Thymus (tissue), 11 donors: ENCODE measurements at regions not wholly inside any gene's neighbourhood (a gene's known extent, or its start where the extent isn't known, plus 50 kb on each side); places are given as distances from the start of the nearest gene placed in this dataset.

Source experiments
- DNase-seq, 9 donors: peaks; one replicate each; pipeline ENCODE4 v3.0.0-alpha.2; 2013; ENCODE audit warnings: low spot score in 9 of 9, low read depth in 6 of 9, missing footprints in 1 of 9
- H3K27ac ChIP-seq, 2 donors: one replicate each; pipeline ENCODE4 v1.5.1; 2013; ENCODE audit warnings: control low read depth in 1 of 2, low read depth in 1 of 2, low read length in 1 of 2, mild to moderate bottlenecking in 1 of 2, moderate library complexity in 1 of 2
- H3K27me3 ChIP-seq, 2 donors: one replicate each; pipeline ENCODE4 v1.5.1; 2013; ENCODE audit warnings: low read length in 1 of 2; ENCODE audit not compliant: control insufficient read depth in 2 of 2, insufficient read depth in 1 of 2
- H3K36me3 ChIP-seq, 2 donors: one replicate each; pipeline ENCODE4 v1.5.1; 2013; ENCODE audit warnings: low read length in 1 of 2, mild to moderate bottlenecking in 1 of 2, moderate library complexity in 1 of 2; ENCODE audit not compliant: control insufficient read depth in 2 of 2, insufficient read depth in 2 of 2
- H3K4me1 ChIP-seq, 2 donors: one replicate each; pipeline ENCODE4 v1.5.1; 2013; ENCODE audit warnings: low read length in 2 of 2; ENCODE audit not compliant: control insufficient read depth in 2 of 2, insufficient read depth in 2 of 2
- H3K4me3 ChIP-seq, 2 donors: one replicate each; pipeline ENCODE4 v1.5.1; 2013; ENCODE audit warnings: low read length in 2 of 2, control low read depth in 1 of 2, mild to moderate bottlenecking in 1 of 2
- H3K9me3 ChIP-seq, 2 donors: one replicate each; pipeline ENCODE4 v1.5.1; 2013; ENCODE audit warnings: low read length in 1 of 2, mild to moderate bottlenecking in 1 of 2; ENCODE audit not compliant: control insufficient read depth in 2 of 2, insufficient read depth in 1 of 2
- WGBS: extraction: QIAGEN DNeasy Blood & Tissue Kit; methylation state at CpG from one replicate; pipeline ENCODE4 v1.1.7; 2013; 5-methylcytosine and 5-hydroxymethylcytosine counted together
- donor health status: healthy.

- no peaks in the 10 kb centered on the region for H3K9me3 ChIP-seq
- WGBS, result 89% methylated on average over 1 of the region's 1 CpG
- H3K27me3 ChIP-seq, result no peaks in the 10 kb centered on the region
- H3K36me3 ChIP-seq, result no peaks in the 10 kb centered on the region
- no peak overlapping the region for H3K4me3 ChIP-seq
- no peak overlapping the region for H3K27ac ChIP-seq
- H3K4me1 ChIP-seq, result no peaks in the 10 kb centered on the region
- DNase-seq, result no peak
Measured at GRCh38 chr15:79373113-79373512, 59.0 kb upstream of the MINAR1 start.

GRCh38 chr15:79373728-79374127 lies 58.4 kb upstream of the MINAR1 start:
- H3K4me1 ChIP-seq, result no peaks in the 10 kb centered on the region
- H3K27ac ChIP-seq, result no peak overlapping the region
- 80% methylated on average over 2 of the region's 2 CpGs for WGBS
- H3K27me3 ChIP-seq, result no peaks in the 10 kb centered on the region
- H3K4me3 ChIP-seq, result no peak overlapping the region
- H3K36me3 ChIP-seq, result no peaks in the 10 kb centered on the region
- no peak for DNase-seq
- no peaks in the 10 kb centered on the region for H3K9me3 ChIP-seq

GRCh38 chr15:79376383-79376782 lies 55.8 kb upstream of the MINAR1 start:
- Histone ChIP-seq H3K36me3 (no peaks in the 10 kb centered on the region), H3K4me1 (no peaks in the 10 kb centered on the region), H3K4me3 (no peak overlapping the region), H3K27me3 (no peaks in the 10 kb centered on the region), H3K9me3 (no peaks in the 10 kb centered on the region), H3K27ac (no peak overlapping the region)
- 96% methylated on average over 3 of the region's 3 CpGs for WGBS
- no peak for DNase-seq

- H3K27me3 ChIP-seq, result no peaks in the 10 kb centered on the region
- no peak for DNase-seq
- no peaks in the 10 kb centered on the region for H3K36me3 ChIP-seq
Measured at GRCh38 chr15:79378394-79379109, 53.6 kb upstream of the MINAR1 start.

GRCh38 chr15:79380755-79381497 lies 51.2 kb upstream of the MINAR1 start:
- 45% methylated on average over 4 of the region's 4 CpGs for WGBS
- no peaks in the 10 kb centered on the region for H3K27me3 ChIP-seq
- no peaks in the 10 kb centered on the region for H3K36me3 ChIP-seq
- no peaks in the 10 kb centered on the region for H3K9me3 ChIP-seq
- peak overlapping the region in 1 of 2 donors; percentile 62 for H3K27ac ChIP-seq
- peak; percentile 36 to 87 (median 68) for DNase-seq
- H3K4me3 ChIP-seq, result no peak overlapping the region
- no peaks in the 10 kb centered on the region for H3K4me1 ChIP-seq

More at GRCh38 chr15:79378394-79379109, 53.6 kb upstream of the MINAR1 start:
- H3K4me1 ChIP-seq, result no peaks in the 10 kb centered on the region
- WGBS, result 99% methylated on average over 3 of the region's 3 CpGs
- H3K27ac ChIP-seq, result no peak overlapping the region
- H3K4me3 ChIP-seq, result no peak overlapping the region
- no peaks in the 10 kb centered on the region for H3K9me3 ChIP-seq

- H3K4me3 ChIP-seq, result no peak overlapping the region
- no peaks in the 10 kb centered on the region for H3K27me3 ChIP-seq
- H3K4me1 ChIP-seq, result no peaks in the 10 kb centered on the region
- DNase-seq, result no peak
- peak overlapping the region in 1 of 2 donors; percentile 62 for H3K27ac ChIP-seq
- no peaks in the 10 kb centered on the region for H3K36me3 ChIP-seq
- H3K9me3 ChIP-seq, result no peaks in the 10 kb centered on the region
Measured at GRCh38 chr15:79381593-79381992, 50.5 kb upstream of the MINAR1 start.
